ENCODE measurements at regions not wholly inside any gene's neighbourhood (a gene's known extent, or its start where the extent isn't known, plus 50 kb on each side); places are given as distances from the start of the nearest gene placed in this dataset.

- TF ChIP-seq CTCF (conservative IDR thresholded peaks at IDR 0.05): no peak
- Mint-ChIP-seq H3K36me3 (no peaks in the 10 kb centered on the region), H3K9me3 (no peaks in the 10 kb centered on the region), H3K4me1 (ENCODE audit: unreplicated experiment) (no peaks in the 10 kb centered on the region), H3K27me3 (no peaks in the 10 kb centered on the region), H3K4me3 (no peak overlapping the region), H3K27ac (no peak overlapping the region)
- no peak for DNase-seq (ENCODE audit: extremely low spot score, unreplicated experiment)
Observed at GRCh38 chr3:163929069-163929652, 1149.1 kb downstream of the SI start.

GRCh38 chr3:163927521-163927920 is 1150.8 kb downstream of the SI start:
- Mint-ChIP-seq H3K36me3 (no peaks in the 10 kb centered on the region), H3K9me3 (no peaks in the 10 kb centered on the region), H3K4me3 (no peak overlapping the region), H3K4me1 (ENCODE audit: unreplicated experiment) (no peaks in the 10 kb centered on the region), H3K27ac (no peak overlapping the region), H3K27me3 (no peaks in the 10 kb centered on the region)
- TF ChIP-seq CTCF (conservative IDR thresholded peaks at IDR 0.05): no peak
- no peak for DNase-seq (ENCODE audit: extremely low spot score, unreplicated experiment)

- DNase-seq (ENCODE audit: extremely low spot score, unreplicated experiment): no peak
- no peak overlapping the region for H3K27ac Mint-ChIP-seq
- H3K36me3 Mint-ChIP-seq: no peaks in the 10 kb centered on the region
- H3K9me3 Mint-ChIP-seq: no peaks in the 10 kb centered on the region
- no peaks in the 10 kb centered on the region for H3K4me1 Mint-ChIP-seq (ENCODE audit: unreplicated experiment)
- no peak for TF ChIP-seq CTCF (conservative IDR thresholded peaks at IDR 0.05)
- H3K4me3 Mint-ChIP-seq: no peak overlapping the region
- H3K27me3 Mint-ChIP-seq: no peaks in the 10 kb centered on the region
Observed at GRCh38 chr3:163924600-163924999, 1153.7 kb downstream of the SI start.

GRCh38 chr3:163919154-163919553 is 1159.1 kb downstream of the SI start:
- TF ChIP-seq CTCF (conservative IDR thresholded peaks at IDR 0.05): no peak
- no peaks in the 10 kb centered on the region for H3K4me1 Mint-ChIP-seq (ENCODE audit: unreplicated experiment)
- H3K27me3 Mint-ChIP-seq: no peaks in the 10 kb centered on the region
- no peak for DNase-seq (ENCODE audit: extremely low spot score, unreplicated experiment)
- H3K36me3 Mint-ChIP-seq: no peaks in the 10 kb centered on the region
- no peak overlapping the region for H3K27ac Mint-ChIP-seq
- H3K9me3 Mint-ChIP-seq: no peaks in the 10 kb centered on the region
- no peak overlapping the region for H3K4me3 Mint-ChIP-seq

GRCh38 chr3:163916596-163917560 is 1161.4 kb downstream of the SI start:
- H3K4me3 Mint-ChIP-seq: no peak overlapping the region
- TF ChIP-seq CTCF (conservative IDR thresholded peaks at IDR 0.05): no peak
- H3K4me1 Mint-ChIP-seq (ENCODE audit: unreplicated experiment): no peaks in the 10 kb centered on the region
- H3K27me3 Mint-ChIP-seq: no peaks in the 10 kb centered on the region
- H3K9me3 Mint-ChIP-seq: no peaks in the 10 kb centered on the region
- H3K36me3 Mint-ChIP-seq: no peaks in the 10 kb centered on the region
- no peak overlapping the region for H3K27ac Mint-ChIP-seq
- no peak for DNase-seq (ENCODE audit: extremely low spot score, unreplicated experiment)
